ENCODE measurements at regions not wholly inside any gene's neighbourhood (a gene's known extent, or its start where the extent isn't known, plus 50 kb on each side); places are given as distances from the start of the nearest gene placed in this dataset.

- DNase-seq: no peak
- Histone ChIP-seq H3K27ac (peak overlapping the region in 5 of 8 donors; percentile 21 to 57 (median 54)), H3K4me1 (no peaks in the 10 kb centered on the region), H3K4me3 (no peak overlapping the region), H3K9me3 (peaks cover 0 to 12% (median 8%) of the 10 kb centered on the region in 8 donors), H3K27me3 (replicated peaks in 1 of 7) (no peaks in the 10 kb centered on the region), H3K36me3 (no peaks in the 10 kb centered on the region)
- 76 to 97% (median 88%) methylated on average over 2 of the region's 2 CpGs for WGBS, 5 donors
- TF ChIP-seq POLR2AphosphoS5 (IDR thresholded peaks at IDR 0.05) (no peak), CTCF (IDR thresholded peaks at IDR 0.05 in 8 of 11, conservative IDR thresholded peaks at IDR 0.05 in 3 of 11) (no peak), POLR2A (IDR thresholded peaks at IDR 0.05) (no peak)
- intact Hi-C loops (cut with DNase I; ENCODE audit: low total_unique reads): no loop called here
Measured at GRCh38 chr6:12566618-12567123, 149.9 kb upstream of the PHACTR1 start.

DNA sequence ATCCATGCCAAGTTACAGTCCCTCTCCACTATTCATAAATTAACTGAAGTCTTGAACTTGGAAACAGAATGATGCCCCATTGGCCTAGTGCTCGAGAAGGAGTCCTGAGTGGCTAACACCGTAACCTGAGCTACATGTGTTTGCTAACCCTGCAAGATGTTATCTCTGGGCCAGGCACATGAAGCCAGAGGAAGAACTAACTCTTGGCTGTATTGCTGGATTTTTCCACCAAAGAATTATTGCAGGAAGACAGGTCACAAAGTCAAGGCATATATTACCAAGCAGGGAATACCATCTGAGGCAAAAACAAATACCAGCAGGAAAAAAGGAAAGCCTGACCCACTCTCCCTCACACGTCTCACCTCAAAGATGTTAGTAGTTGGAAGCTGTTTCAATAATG lies 148.9 kb upstream of the PHACTR1 start:
- H3K27ac ChIP-seq: peak overlapping the region in 7 of 8 donors; percentile 15 to 57 (median 50)
- no peak overlapping the region for H3K4me3 ChIP-seq
- H3K9me3 ChIP-seq: peaks cover 0 to 9% (median 0%) of the 10 kb centered on the region in 8 donors
- WGBS, 5 donors: 67 to 78% (median 70%) methylated on average over 3 of the region's 3 CpGs
- no peaks in the 10 kb centered on the region for H3K27me3 ChIP-seq (replicated peaks in 1 of 7)
- no peak for DNase-seq
- TF ChIP-seq CTCF (IDR thresholded peaks at IDR 0.05 in 8 of 11, conservative IDR thresholded peaks at IDR 0.05 in 3 of 11): no peak
- TF ChIP-seq POLR2AphosphoS5 (IDR thresholded peaks at IDR 0.05): peak in 1 of 3 donors; percentile 72
- H3K36me3 ChIP-seq: no peaks in the 10 kb centered on the region
- H3K4me1 ChIP-seq: peaks cover 0 to 2% (median 0%) of the 10 kb centered on the region in 6 donors
- intact Hi-C loops (cut with DNase I; ENCODE audit: low total_unique reads): no loop called here

DNA sequence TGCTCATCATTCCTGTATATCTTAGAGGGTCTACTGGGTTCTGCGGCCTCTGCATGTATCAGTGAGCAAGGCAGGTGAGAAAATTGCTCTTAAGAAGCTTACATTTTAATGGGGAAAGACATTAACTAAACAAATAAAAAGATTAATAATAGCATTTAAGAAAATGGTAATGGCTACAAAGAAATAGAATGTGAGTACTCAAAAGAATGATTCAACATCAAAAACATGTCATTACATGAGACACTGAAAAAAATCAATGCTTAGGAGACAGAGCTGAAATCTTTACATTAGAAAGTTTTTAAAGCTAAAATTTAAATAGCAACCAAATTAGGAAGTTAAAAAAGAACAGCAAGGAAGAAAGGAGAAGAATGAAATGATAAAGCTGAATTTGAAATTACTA lies 146.9 kb upstream of the PHACTR1 start:
- intact Hi-C loops (cut with DNase I; ENCODE audit: low total_unique reads): no loop called here
- Histone ChIP-seq H3K36me3 (no peaks in the 10 kb centered on the region), H3K4me1 (peaks cover 0 to 8% (median 0%) of the 10 kb centered on the region in 6 donors), H3K9me3 (peaks cover 0 to 9% (median 0%) of the 10 kb centered on the region in 8 donors), H3K27ac (no peak overlapping the region), H3K4me3 (no peak overlapping the region), H3K27me3 (replicated peaks in 1 of 7) (no peaks in the 10 kb centered on the region)
- DNase-seq: no peak
- TF ChIP-seq POLR2A (IDR thresholded peaks at IDR 0.05) (no peak), CTCF (IDR thresholded peaks at IDR 0.05 in 8 of 11, conservative IDR thresholded peaks at IDR 0.05 in 3 of 11) (no peak), POLR2AphosphoS5 (IDR thresholded peaks at IDR 0.05) (no peak)
- 92 to 95% (median 93%) methylated on average over 1 of the region's 1 CpG for WGBS, 5 donors

- DNase-seq: no peak
- TF ChIP-seq POLR2A (IDR thresholded peaks at IDR 0.05) (no peak), CTCF (IDR thresholded peaks at IDR 0.05 in 8 of 11, conservative IDR thresholded peaks at IDR 0.05 in 3 of 11) (no peak), POLR2AphosphoS5 (IDR thresholded peaks at IDR 0.05) (no peak)
- Histone ChIP-seq H3K4me1 (peaks cover 0 to 8% (median 0%) of the 10 kb centered on the region in 6 donors), H3K9me3 (peaks cover 0 to 9% (median 0%) of the 10 kb centered on the region in 8 donors), H3K4me3 (no peak overlapping the region), H3K36me3 (no peaks in the 10 kb centered on the region), H3K27me3 (replicated peaks in 1 of 7) (no peaks in the 10 kb centered on the region), H3K27ac (peak overlapping the region in 1 of 8 donors; percentile 6)
- intact Hi-C loops (cut with DNase I; ENCODE audit: low total_unique reads): no loop called here
- WGBS, 5 donors: 74 to 86% (median 75%) methylated on average over 2 of the region's 2 CpGs
Measured at GRCh38 chr6:12570461-12571030, 146.0 kb upstream of the PHACTR1 start.

Measured in spleen (tissue), 11 donors.